Kidney (tissue), 13 donors: ENCODE measurements at regions not wholly inside any gene's neighbourhood (a gene's known extent, or its start where the extent isn't known, plus 50 kb on each side); places are given as distances from the start of the nearest gene placed in this dataset.

Source experiments
- DNase-seq, 5 donors: peaks; one replicate each; pipeline ENCODE4 v3.0.0-alpha.2; 2013 to 2020
- FAIRE-seq: peaks from 2 replicates; lab custom pipeline; 2012; peaks lifted over from hg19 to GRCh38; lab: Jason Lieb, UNC
- H3K27ac ChIP-seq, 2 donors: one replicate each; pipeline ENCODE4 v1.7.0; 2013; ENCODE audit warnings: low read depth in 2 of 2, low read length in 2 of 2, inconsistent platforms in 1 of 2
- H3K27me3 ChIP-seq: one replicate; pipeline ENCODE4 v1.7.1; 2013; ENCODE audit warnings: low read length, inconsistent platforms; ENCODE audit not compliant: control insufficient read depth, insufficient read depth
- H3K36me3 ChIP-seq, 3 donors: one replicate each; pipeline versions ENCODE4 v1.7.0 to v1.7.1; 2013; ENCODE audit warnings: low read length in 3 of 3, control low read depth in 1 of 3, inconsistent platforms in 1 of 3; ENCODE audit not compliant: insufficient read depth in 3 of 3, control insufficient read depth in 2 of 3
- H3K4me1 ChIP-seq, 3 donors: one replicate each; pipeline versions ENCODE4 v1.7.0 to v1.7.1; 2013; ENCODE audit warnings: low read length in 3 of 3, inconsistent platforms in 1 of 3, low read depth in 1 of 3; ENCODE audit not compliant: control insufficient read depth in 2 of 3, insufficient read depth in 2 of 3
- H3K4me3 ChIP-seq, 3 donors: one replicate each; pipeline versions ENCODE4 v1.7.0 to v1.8.1; 2013; ENCODE audit warnings: low read length in 3 of 3, control low read depth in 1 of 3, inconsistent platforms in 1 of 3
- H3K9ac ChIP-seq, 3 donors: one replicate each; pipeline versions ENCODE4 v1.7.0 to v1.7.1; 2013; ENCODE audit warnings: low read length in 3 of 3, control low read depth in 1 of 3, inconsistent platforms in 1 of 3
- H3K9me3 ChIP-seq, 3 donors: one replicate each; pipeline versions ENCODE4 v1.7.0 to v1.7.1; 2013; ENCODE audit warnings: low read length in 3 of 3, control low read depth in 1 of 3, inconsistent platforms in 1 of 3; ENCODE audit not compliant: control insufficient read depth in 2 of 3, insufficient read depth in 1 of 3
- intact Hi-C: fragments of 100-400 bp; cut with DNase I; formaldehyde crosslinking; loops from one replicate; pipeline ENCODE4 v1.11.1; 2022
- TF ChIP-seq, protein P1 (sequence below): IDR thresholded peaks from 3 replicates; pipeline ENCODE4 v1.5.1; 2012; ENCODE audit warnings: mild to moderate bottlenecking, moderate library complexity, borderline replicate concordance; ENCODE audit not compliant: insufficient read depth; ENCODE audit errors: extremely low read depth
- donor health status: control.
- donor health status: control.
- donor health status: control.
- donor health status: control.
- donor health status: control.
- donor health status: DM: yes; HTN: yes; CAD: no.
- donor health status: Normal renal cell carcinoma (clear cell type).

DNA sequence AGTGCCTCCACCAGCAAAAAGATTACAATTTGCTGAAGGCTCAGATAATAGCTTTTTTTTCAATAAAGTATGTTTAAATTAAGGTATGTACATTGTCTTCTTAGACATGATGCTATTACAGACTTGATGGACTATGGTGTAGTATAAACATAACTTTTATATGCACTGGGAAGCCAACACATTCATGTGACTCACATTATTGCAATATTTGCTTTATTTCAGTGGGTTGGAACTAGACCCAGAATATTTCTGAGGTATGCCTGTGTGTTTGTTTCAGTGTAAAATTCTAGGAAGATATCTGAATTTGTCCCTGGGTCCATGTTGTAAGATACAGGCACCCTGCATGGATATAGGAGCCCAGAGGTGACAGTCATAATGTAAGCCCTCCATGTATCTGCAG, 120.0 kb upstream of the BDNF start:
- H3K4me1 ChIP-seq, result no peaks in the 10 kb centered on the region
- TF ChIP-seq, protein P1, sequence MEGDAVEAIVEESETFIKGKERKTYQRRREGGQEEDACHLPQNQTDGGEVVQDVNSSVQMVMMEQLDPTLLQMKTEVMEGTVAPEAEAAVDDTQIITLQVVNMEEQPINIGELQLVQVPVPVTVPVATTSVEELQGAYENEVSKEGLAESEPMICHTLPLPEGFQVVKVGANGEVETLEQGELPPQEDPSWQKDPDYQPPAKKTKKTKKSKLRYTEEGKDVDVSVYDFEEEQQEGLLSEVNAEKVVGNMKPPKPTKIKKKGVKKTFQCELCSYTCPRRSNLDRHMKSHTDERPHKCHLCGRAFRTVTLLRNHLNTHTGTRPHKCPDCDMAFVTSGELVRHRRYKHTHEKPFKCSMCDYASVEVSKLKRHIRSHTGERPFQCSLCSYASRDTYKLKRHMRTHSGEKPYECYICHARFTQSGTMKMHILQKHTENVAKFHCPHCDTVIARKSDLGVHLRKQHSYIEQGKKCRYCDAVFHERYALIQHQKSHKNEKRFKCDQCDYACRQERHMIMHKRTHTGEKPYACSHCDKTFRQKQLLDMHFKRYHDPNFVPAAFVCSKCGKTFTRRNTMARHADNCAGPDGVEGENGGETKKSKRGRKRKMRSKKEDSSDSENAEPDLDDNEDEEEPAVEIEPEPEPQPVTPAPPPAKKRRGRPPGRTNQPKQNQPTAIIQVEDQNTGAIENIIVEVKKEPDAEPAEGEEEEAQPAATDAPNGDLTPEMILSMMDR, result no peak
- H3K27me3 ChIP-seq, result no peaks in the 10 kb centered on the region
- DNase-seq (no peak), FAIRE-seq (no peak)
- H3K27ac ChIP-seq, result no peak overlapping the region
- H3K4me3 ChIP-seq, result no peak overlapping the region
- H3K36me3 ChIP-seq, result no peaks in the 10 kb centered on the region
- no peaks in the 10 kb centered on the region for H3K9me3 ChIP-seq
- intact Hi-C loops, result no loop called here
- H3K9ac ChIP-seq, result no peak overlapping the region

DNA sequence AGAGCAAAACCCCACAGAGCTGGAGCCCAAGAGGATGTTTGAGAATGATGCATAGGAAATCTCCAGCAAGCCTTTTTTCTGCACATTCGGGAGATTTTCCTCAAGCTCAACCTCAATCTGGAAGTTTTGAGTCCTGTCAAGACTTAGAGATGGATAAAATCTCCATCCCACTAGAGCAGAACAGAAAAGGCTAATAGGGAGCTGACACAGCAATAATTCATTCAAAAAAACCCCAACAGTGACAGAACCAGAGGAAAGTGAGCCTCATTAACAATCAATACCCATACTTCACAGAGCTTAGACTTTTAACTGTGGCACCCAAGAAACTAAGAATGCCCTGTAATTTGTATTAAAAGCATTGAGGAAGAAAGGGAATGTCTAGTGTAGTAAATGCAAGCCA, 115.9 kb upstream of the BDNF start:
- FAIRE-seq (no peak), DNase-seq (no peak)
- H3K4me1 ChIP-seq, result no peaks in the 10 kb centered on the region
- H3K4me3 ChIP-seq, result no peak overlapping the region
- no peak overlapping the region for H3K27ac ChIP-seq
- no peaks in the 10 kb centered on the region for H3K36me3 ChIP-seq
- no peak overlapping the region for H3K9ac ChIP-seq
- TF ChIP-seq, protein P1, result no peak
- no peaks in the 10 kb centered on the region for H3K27me3 ChIP-seq
- intact Hi-C loops, result no loop called here
- no peaks in the 10 kb centered on the region for H3K9me3 ChIP-seq

DNA sequence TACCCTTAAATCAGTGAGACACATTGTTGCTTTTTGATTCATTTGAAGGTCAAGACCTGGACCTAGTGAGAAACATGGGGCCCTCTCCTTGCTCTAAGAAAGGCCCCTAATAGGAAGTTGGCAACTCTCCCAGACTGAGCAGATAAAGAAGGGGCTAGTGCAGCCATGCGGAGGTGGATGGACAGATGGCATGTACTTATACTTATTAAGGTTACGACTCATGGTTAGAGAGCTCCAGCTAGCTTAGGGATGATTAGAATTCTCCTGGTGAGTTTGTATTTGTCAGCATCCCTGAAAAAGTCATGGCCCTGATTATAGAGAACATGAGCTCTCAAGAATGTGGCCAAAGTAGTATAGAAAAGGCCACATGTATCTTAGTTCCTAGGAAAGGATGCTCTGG, 112.1 kb upstream of the BDNF start:
- Histone ChIP-seq H3K9ac (no peak overlapping the region), H3K9me3 (no peaks in the 10 kb centered on the region), H3K27me3 (no peaks in the 10 kb centered on the region), H3K4me3 (no peak overlapping the region), H3K36me3 (no peaks in the 10 kb centered on the region), H3K27ac (no peak overlapping the region), H3K4me1 (no peaks in the 10 kb centered on the region)
- DNase-seq (no peak), FAIRE-seq (no peak)
- intact Hi-C loops, result no loop called here
- TF ChIP-seq, protein P1, result no peak

DNA sequence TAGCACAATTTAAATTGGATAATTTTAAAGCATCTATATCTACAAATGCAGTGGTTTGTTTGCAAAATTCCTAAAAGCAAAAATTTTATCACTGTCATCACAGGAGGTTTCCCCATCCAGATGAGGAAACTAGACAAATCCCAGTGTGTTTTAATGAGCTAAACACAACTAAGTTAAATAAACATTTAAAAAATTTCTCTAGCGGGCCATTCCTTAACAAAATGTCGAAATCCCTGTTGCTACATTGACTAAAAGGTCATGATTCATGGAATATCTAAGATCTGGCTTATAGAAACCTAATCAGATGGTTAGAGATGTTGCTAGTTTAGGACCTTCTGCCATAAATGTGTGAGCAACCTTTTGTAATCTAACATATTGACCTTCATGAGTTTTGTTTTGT, 107.3 kb upstream of the BDNF start:
- Histone ChIP-seq H3K4me1 (no peaks in the 10 kb centered on the region), H3K9ac (no peak overlapping the region), H3K9me3 (no peaks in the 10 kb centered on the region), H3K36me3 (no peaks in the 10 kb centered on the region), H3K27ac (no peak overlapping the region), H3K4me3 (no peak overlapping the region), H3K27me3 (no peaks in the 10 kb centered on the region)
- intact Hi-C loops, result no loop called here
- FAIRE-seq, result no peak
- TF ChIP-seq, protein P1, result no peak
- no peak for DNase-seq
